Natural killer cell (primary cell): ENCODE measurements at regions not wholly inside any gene's neighbourhood (a gene's known extent, or its start where the extent isn't known, plus 50 kb on each side); places are given as distances from the start of the nearest gene placed in this dataset.

Experiments
- ATAC-seq, 3 donors: fragments of 150-1000 bp in 2 of 3; fragments of 200-7000 bp in 1 of 3; cut with Tn5 transposase; 1 replicate in 1 of 3; 2 replicates in 2 of 3; pipeline ENCODE4 v1.10.0; 2021; ENCODE audit warnings: mild to moderate bottlenecking in 2 of 3, moderate library complexity in 2 of 3
- DNase-seq, 2 donors: peaks; one replicate each; pipeline versions ENCODE4 v3.0.0 to v3.0.0-alpha.2; 2013 to 2021; ENCODE audit warnings: mixed read lengths in 1 of 2
- H3K27ac ChIP-seq: one replicate; pipeline ENCODE4 v1.5.1; 2013; ENCODE audit warnings: mild to moderate bottlenecking, low read length
- H3K27me3 ChIP-seq: one replicate; pipeline ENCODE4 v1.6.1; 2013; ENCODE audit warnings: low read length; ENCODE audit not compliant: control insufficient read depth, insufficient read depth
- H3K36me3 ChIP-seq: one replicate; pipeline ENCODE4 v1.6.1; 2013; ENCODE audit warnings: low read length; ENCODE audit not compliant: control insufficient read depth, insufficient read depth
- H3K4me1 ChIP-seq: one replicate; pipeline ENCODE4 v1.6.1; 2013; ENCODE audit warnings: low read length; ENCODE audit not compliant: control insufficient read depth, insufficient read depth
- H3K4me3 ChIP-seq: one replicate; pipeline ENCODE4 v1.5.1; 2013; ENCODE audit warnings: low read length
- H3K9me3 ChIP-seq: one replicate; pipeline ENCODE4 v1.6.1; 2013; ENCODE audit warnings: low read length; ENCODE audit not compliant: control insufficient read depth, insufficient read depth
- H3K27ac Mint-ChIP-seq, 2 donors: one replicate each; pipeline ENCODE4 v1.8.0; 2022; ENCODE audit warnings: mild to moderate bottlenecking in 2 of 2, mixed read lengths in 2 of 2, moderate library complexity in 1 of 2
- H3K27me3 Mint-ChIP-seq, 2 donors: one replicate each; pipeline ENCODE4 v1.8.0; 2022; ENCODE audit warnings: low read depth in 2 of 2, mixed read lengths in 2 of 2
- H3K36me3 Mint-ChIP-seq: one replicate; pipeline ENCODE4 v1.8.0; 2022; ENCODE audit warnings: mixed read lengths
- H3K4me1 Mint-ChIP-seq, 2 donors: one replicate each; pipeline ENCODE4 v1.8.0; 2022; ENCODE audit warnings: mixed read lengths in 2 of 2
- H3K4me3 Mint-ChIP-seq: one replicate; pipeline ENCODE4 v1.8.0; 2022; ENCODE audit warnings: mild to moderate bottlenecking, moderate library complexity, mixed read lengths
- H3K9me3 Mint-ChIP-seq, 2 donors: one replicate each; pipeline ENCODE4 v1.8.0; 2022; ENCODE audit warnings: mixed read lengths in 2 of 2
- CTCF ChIP-seq: fragments of 200-600 bp; IDR thresholded peaks from one replicate; pipeline ENCODE4 v1.8.0; 2022; ENCODE audit warnings: antibody characterized with exemption
- WGBS: methylation state at CpG from one replicate; pipeline ENCODE4 v1.1.7; 2013; ENCODE audit warnings: missing lambda C conversion rate; ENCODE audit not compliant: insufficient coverage; 5-methylcytosine and 5-hydroxymethylcytosine counted together
- intact Hi-C: fragments of 100-400 bp; cut with micrococcal nuclease; formaldehyde crosslinking; loops from one replicate; pipeline ENCODE4 v1.14.2; 2022

DNA sequence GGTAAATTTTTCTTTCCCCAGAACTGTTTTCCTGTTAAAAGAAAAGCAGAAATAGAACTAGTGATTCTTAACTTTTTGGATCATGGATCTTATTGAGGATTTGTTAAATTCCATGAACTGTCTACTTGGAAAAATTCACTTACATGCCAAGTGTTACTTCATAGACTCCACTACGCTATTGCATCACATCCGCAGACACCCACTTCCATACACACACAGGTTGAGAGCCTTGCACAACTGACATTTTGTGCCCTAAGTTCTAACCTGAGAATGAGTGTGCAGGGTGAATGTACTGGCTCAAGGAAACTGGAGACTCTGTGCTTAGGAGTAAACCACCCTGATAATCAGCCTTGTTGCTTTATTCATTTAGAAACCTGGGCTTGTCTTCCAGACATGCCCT lies 250.5 kb upstream of the EDA2R start:
- Histone ChIP-seq H3K36me3 (no peaks in the 10 kb centered on the region), H3K27ac (no peak overlapping the region), H3K27me3 (no peaks in the 10 kb centered on the region), H3K4me1 (no peaks in the 10 kb centered on the region), H3K9me3 (no peaks in the 10 kb centered on the region), H3K4me3 (no peak overlapping the region)
- Mint-ChIP-seq H3K4me1 (no peaks in the 10 kb centered on the region), H3K27me3 (peaks cover 0 to 8% of the 10 kb centered on the region in 2 donors), H3K9me3 (peaks cover 0 to 3% of the 10 kb centered on the region in 2 donors), H3K27ac (no peak overlapping the region), H3K36me3 (no peaks in the 10 kb centered on the region), H3K4me3 (no peak overlapping the region)
- 94% methylated on average over 2 of the region's 2 CpGs for WGBS
- ATAC-seq (no peak), DNase-seq (no peak)
- no peak for TF ChIP-seq CTCF
- intact Hi-C loops: no loop called here

DNA sequence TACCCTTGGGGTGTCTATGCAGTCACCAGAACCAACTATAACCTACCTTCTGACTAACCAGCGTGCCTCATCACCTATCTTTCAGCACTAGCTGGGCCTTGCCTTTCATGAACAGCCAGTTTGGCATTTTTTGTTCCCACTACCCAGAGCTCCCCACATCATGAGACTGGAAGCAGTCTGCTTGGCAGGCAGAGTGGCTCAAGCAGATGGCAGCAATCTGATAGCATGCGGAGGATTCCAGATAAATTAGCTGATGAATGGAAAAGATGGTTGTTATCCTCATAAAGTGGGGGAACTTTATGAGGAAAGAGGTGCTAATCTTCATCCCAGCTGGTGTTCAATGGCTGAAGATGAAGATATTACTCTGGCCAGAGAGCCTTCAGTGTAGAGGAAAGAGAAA lies 243.2 kb upstream of the EDA2R start:
- TF ChIP-seq CTCF: no peak
- Histone ChIP-seq H3K36me3 (no peaks in the 10 kb centered on the region), H3K27ac (no peak overlapping the region), H3K4me3 (no peak overlapping the region), H3K4me1 (no peaks in the 10 kb centered on the region), H3K9me3 (no peaks in the 10 kb centered on the region), H3K27me3 (no peaks in the 10 kb centered on the region)
- ATAC-seq (no peak), DNase-seq (no peak)
- WGBS: 86% methylated on average over 2 of the region's 2 CpGs
- H3K4me3 Mint-ChIP-seq: no peak overlapping the region
- no peak overlapping the region for H3K27ac Mint-ChIP-seq
- H3K36me3 Mint-ChIP-seq: no peaks in the 10 kb centered on the region
- H3K9me3 Mint-ChIP-seq: peaks cover 0 to 8% of the 10 kb centered on the region in 2 donors
- intact Hi-C loops: no loop called here
- H3K4me1 Mint-ChIP-seq: no peaks in the 10 kb centered on the region
- no peaks in the 10 kb centered on the region for H3K27me3 Mint-ChIP-seq

DNA sequence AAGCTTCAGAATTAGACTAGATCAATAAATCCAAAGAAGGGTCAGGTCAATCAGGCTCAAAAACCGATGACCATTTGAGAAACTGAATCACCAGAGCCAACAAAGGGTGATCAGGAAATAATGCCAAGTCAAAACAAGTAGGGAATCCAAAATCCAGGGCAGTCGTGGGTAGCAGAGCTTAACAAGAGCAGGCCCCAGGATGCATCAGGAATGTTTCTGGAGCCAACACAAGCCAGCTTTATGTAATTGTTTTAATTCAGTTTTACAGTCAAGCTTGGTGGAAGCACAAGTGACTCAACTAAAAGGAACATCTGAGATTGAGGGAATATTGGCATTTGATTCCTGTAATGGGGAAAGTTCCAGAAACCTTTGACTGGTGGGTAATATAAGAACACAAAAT lies 237.9 kb upstream of the EDA2R start:
- H3K27me3 ChIP-seq: no peaks in the 10 kb centered on the region
- no peak overlapping the region for H3K27ac Mint-ChIP-seq
- DNase-seq: no peak
- no peaks in the 10 kb centered on the region for H3K9me3 ChIP-seq
- H3K9me3 Mint-ChIP-seq: no peaks in the 10 kb centered on the region
- ATAC-seq: no peak
- H3K4me3 Mint-ChIP-seq: no peak overlapping the region
- no peaks in the 10 kb centered on the region for H3K27me3 Mint-ChIP-seq
- 73% methylated on average over 2 of the region's 2 CpGs for WGBS
- no peaks in the 10 kb centered on the region for H3K36me3 ChIP-seq
- H3K27ac ChIP-seq: no peak overlapping the region
- H3K4me3 ChIP-seq: no peak overlapping the region
- H3K4me1 Mint-ChIP-seq: no peaks in the 10 kb centered on the region
- intact Hi-C loops: no loop called here
- no peak for TF ChIP-seq CTCF
- no peaks in the 10 kb centered on the region for H3K4me1 ChIP-seq
- H3K36me3 Mint-ChIP-seq: no peaks in the 10 kb centered on the region

- no peak overlapping the region for H3K27ac Mint-ChIP-seq
- no peak overlapping the region for H3K4me3 Mint-ChIP-seq
- H3K9me3 Mint-ChIP-seq: no peaks in the 10 kb centered on the region
- no peak for TF ChIP-seq CTCF
- Histone ChIP-seq H3K4me1 (no peaks in the 10 kb centered on the region), H3K27me3 (no peaks in the 10 kb centered on the region), H3K27ac (no peak overlapping the region), H3K4me3 (no peak overlapping the region), H3K36me3 (no peaks in the 10 kb centered on the region), H3K9me3 (no peaks in the 10 kb centered on the region)
- ATAC-seq (no peak), DNase-seq (no peak)
- H3K27me3 Mint-ChIP-seq: no peaks in the 10 kb centered on the region
- H3K36me3 Mint-ChIP-seq: no peaks in the 10 kb centered on the region
- H3K4me1 Mint-ChIP-seq: no peaks in the 10 kb centered on the region
- intact Hi-C loops: no loop called here
Observed at GRCh38 chrX:66872771-66873170, 233.9 kb upstream of the EDA2R start.
